NCI-H1436 (cell line): ENCODE measurements at regions not wholly inside any gene's neighbourhood (a gene's known extent, or its start where the extent isn't known, plus 50 kb on each side); places are given as distances from the start of the nearest gene placed in this dataset.

Source experiments
- DNase-seq: peaks from one replicate; lab custom pipeline; 2025; lab: John Stamatoyannopoulos, UW

DNA sequence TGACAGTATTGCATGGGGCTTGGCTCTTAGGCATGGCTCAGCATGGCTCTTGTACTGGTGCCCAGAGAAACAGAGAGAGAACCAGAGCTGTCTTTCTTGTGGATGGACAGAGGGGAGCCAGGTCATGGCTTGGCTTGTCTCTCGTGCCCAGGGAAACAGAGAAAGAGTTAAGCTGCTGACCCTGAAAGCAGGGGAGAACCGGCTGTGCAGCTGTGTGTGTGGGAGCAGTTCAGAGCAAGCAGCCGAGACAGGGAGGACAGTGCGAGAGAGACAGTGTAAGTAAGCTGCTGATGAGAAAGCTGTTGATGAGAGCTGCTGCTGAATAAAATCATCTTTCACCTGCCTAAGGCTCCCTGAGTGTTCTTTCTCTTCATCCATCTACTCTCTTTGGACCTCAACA is 61.3 kb upstream of the DDHD1 start:
- DNase-seq, result no peak

DNA sequence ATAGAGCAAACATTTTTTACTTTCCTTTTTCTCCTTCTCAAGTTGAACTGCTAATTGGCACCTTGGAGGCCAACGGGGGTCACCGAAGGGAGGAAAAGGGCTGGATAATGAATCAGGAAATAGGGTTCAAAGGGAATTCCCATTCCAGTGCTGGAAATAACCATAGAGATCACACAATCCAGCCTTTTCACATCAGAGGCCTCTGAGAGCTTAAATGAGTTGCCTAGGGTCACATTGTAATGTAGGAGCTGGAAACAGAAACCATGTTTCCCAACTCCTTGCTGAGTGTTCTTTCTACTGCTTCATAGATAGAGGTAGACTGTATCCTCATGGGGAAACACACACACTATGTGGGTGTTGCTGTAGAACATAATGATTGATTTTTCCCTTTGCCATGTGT is 60.6 kb upstream of the DDHD1 start:
- no peak for DNase-seq

DNA sequence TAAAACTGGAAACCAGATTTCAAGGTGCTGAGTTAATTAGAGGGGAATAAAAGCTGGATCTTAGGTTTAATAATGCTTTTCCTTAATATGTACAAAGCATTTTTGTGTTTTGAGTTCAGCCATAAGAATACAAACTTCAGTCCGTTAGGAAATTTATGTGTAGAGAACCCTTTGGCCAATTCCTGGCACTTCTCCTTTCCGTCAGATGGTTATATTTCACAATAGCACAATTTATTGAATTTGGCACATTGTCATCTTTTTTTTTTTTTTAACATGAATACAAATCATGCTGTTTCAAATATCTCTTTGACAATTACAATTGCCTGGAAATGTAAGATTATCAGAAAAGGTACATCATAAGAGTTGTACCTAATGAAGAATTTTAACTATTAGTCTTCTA is 56.2 kb upstream of the DDHD1 start:
- DNase-seq, result no peak
